ENCODE measurements at regions not wholly inside any gene's neighbourhood (a gene's known extent, or its start where the extent isn't known, plus 50 kb on each side); places are given as distances from the start of the nearest gene placed in this dataset.

GRCh38 chr6:33957892-33958525 lies 154.2 kb upstream of the MLN start:
- Histone ChIP-seq H3K9ac (ENCODE audit: low read length) (no peak overlapping the region), H3K4me2 (ENCODE audit: low read length) (no peak overlapping the region), H3K9me2 (ENCODE audit: low read depth, low read length) (no peaks in the 10 kb centered on the region), H3F3A (ENCODE audit: insufficient read depth, low read length) (no peaks in the 10 kb centered on the region), H3K79me2 (ENCODE audit: insufficient read depth, low read length) (no peaks in the 10 kb centered on the region), H4K20me1 (ENCODE audit: insufficient read depth, low read length) (no peaks in the 10 kb centered on the region), H3K27ac (ENCODE audit: low read depth, low read length, poor library complexity, severe bottlenecking) (no peak overlapping the region), H2AFZ (ENCODE audit: low read length) (no peak overlapping the region), H3K36me3 (ENCODE audit: insufficient read depth, low read length) (no peaks in the 10 kb centered on the region), H3K4me3 (ENCODE audit: low read depth, low read length, poor library complexity, severe bottlenecking) (no peak overlapping the region), H3K4me1 (ENCODE audit: insufficient read depth, low read length, severe bottlenecking) (no peaks in the 10 kb centered on the region), H3K9me3 (ENCODE audit: low read length) (no peaks in the 10 kb centered on the region), H3K27me3 (ENCODE audit: insufficient read depth, low read length) (no peaks in the 10 kb centered on the region)
- no peak for TF ChIP-seq EZH2 (IDR thresholded peaks at IDR 0.05; ENCODE audit: borderline replicate concordance, low read length)
- TF ChIP-seq CTCF (IDR thresholded peaks at IDR 0.05; ENCODE audit: low read length): no peak

GRCh38 chr6:33957131-33957891 lies 153.5 kb upstream of the MLN start:
- Histone ChIP-seq H3K79me2 (ENCODE audit: insufficient read depth, low read length) (no peaks in the 10 kb centered on the region), H2AFZ (ENCODE audit: low read length) (no peak overlapping the region), H3K9ac (ENCODE audit: low read length) (no peak overlapping the region), H3K36me3 (ENCODE audit: insufficient read depth, low read length) (no peaks in the 10 kb centered on the region), H3F3A (ENCODE audit: insufficient read depth, low read length) (no peaks in the 10 kb centered on the region), H3K27me3 (ENCODE audit: insufficient read depth, low read length) (no peaks in the 10 kb centered on the region), H3K4me3 (ENCODE audit: low read depth, low read length, poor library complexity, severe bottlenecking) (no peak overlapping the region), H3K9me3 (ENCODE audit: low read length) (no peaks in the 10 kb centered on the region), H3K27ac (ENCODE audit: low read depth, low read length, poor library complexity, severe bottlenecking) (no peak overlapping the region), H4K20me1 (ENCODE audit: insufficient read depth, low read length) (no peaks in the 10 kb centered on the region), H3K9me2 (ENCODE audit: low read depth, low read length) (no peaks in the 10 kb centered on the region), H3K4me1 (ENCODE audit: insufficient read depth, low read length, severe bottlenecking) (no peaks in the 10 kb centered on the region), H3K4me2 (ENCODE audit: low read length) (no peak overlapping the region)
- no peak for TF ChIP-seq EZH2 (IDR thresholded peaks at IDR 0.05; ENCODE audit: borderline replicate concordance, low read length)
- no peak for TF ChIP-seq CTCF (IDR thresholded peaks at IDR 0.05; ENCODE audit: low read length)

- H3K4me1 ChIP-seq (ENCODE audit: insufficient read depth, low read length, severe bottlenecking): no peaks in the 10 kb centered on the region
- no peaks in the 10 kb centered on the region for H3K9me3 ChIP-seq (ENCODE audit: low read length)
- H3K4me2 ChIP-seq (ENCODE audit: low read length): no peak overlapping the region
- H3K27ac ChIP-seq (ENCODE audit: low read depth, low read length, poor library complexity, severe bottlenecking): no peak overlapping the region
- no peaks in the 10 kb centered on the region for H3K36me3 ChIP-seq (ENCODE audit: insufficient read depth, low read length)
- H2AFZ ChIP-seq (ENCODE audit: low read length): no peak overlapping the region
- H3K27me3 ChIP-seq (ENCODE audit: insufficient read depth, low read length): no peaks in the 10 kb centered on the region
- H3K9me2 ChIP-seq (ENCODE audit: low read depth, low read length): no peaks in the 10 kb centered on the region
- H3K4me3 ChIP-seq (ENCODE audit: low read depth, low read length, poor library complexity, severe bottlenecking): no peak overlapping the region
- no peaks in the 10 kb centered on the region for H3K79me2 ChIP-seq (ENCODE audit: insufficient read depth, low read length)
- no peak overlapping the region for H3K9ac ChIP-seq (ENCODE audit: low read length)
- no peaks in the 10 kb centered on the region for H3F3A ChIP-seq (ENCODE audit: insufficient read depth, low read length)
- TF ChIP-seq CTCF (IDR thresholded peaks at IDR 0.05; ENCODE audit: low read length): no peak
- H4K20me1 ChIP-seq (ENCODE audit: insufficient read depth, low read length): no peaks in the 10 kb centered on the region
Measured at GRCh38 chr6:33956206-33956605, 152.4 kb upstream of the MLN start.

Measured in OCI-LY1 (cell line).